ENCODE measurements at regions not wholly inside any gene's neighbourhood (a gene's known extent, or its start where the extent isn't known, plus 50 kb on each side); places are given as distances from the start of the nearest gene placed in this dataset.
"Not testable (repeated sequence)": the region's sequence is repeated elsewhere in the genome, so short reads cannot be mapped to it uniquely, and the experiment has no call there.

- DNase-seq (ENCODE audit: low spot score), result no peak
Measured at GRCh38 chr18:41131050-41131449, 824.0 kb upstream of the PIK3C3 start.

- no peak for DNase-seq (ENCODE audit: low spot score)
Measured at GRCh38 chr18:41128545-41128944, 826.5 kb upstream of the PIK3C3 start.

GRCh38 chr18:41128126-41128525 is 826.9 kb upstream of the PIK3C3 start:
- no peak for DNase-seq (ENCODE audit: low spot score)

GRCh38 chr18:41126541-41127235 is 828.3 kb upstream of the PIK3C3 start:
- peak; percentile 4 for DNase-seq (ENCODE audit: low spot score)

- DNase-seq (ENCODE audit: low spot score), result no peak
Measured at GRCh38 chr18:41121116-41121826, 833.8 kb upstream of the PIK3C3 start.

- DNase-seq (ENCODE audit: low spot score), result no peak
Measured at GRCh38 chr18:41119031-41119430, 836.0 kb upstream of the PIK3C3 start.

GRCh38 chr18:41113885-41114482 is 841.0 kb upstream of the PIK3C3 start:
- DNase-seq (ENCODE audit: low spot score), result no peak

- no peak for DNase-seq (ENCODE audit: low spot score)
Measured at GRCh38 chr18:41099451-41099850, 855.6 kb upstream of the PIK3C3 start.

GRCh38 chr18:41096504-41096903 is 858.5 kb upstream of the PIK3C3 start:
- no peak for DNase-seq (ENCODE audit: low spot score)

GRCh38 chr18:41077076-41077475 is 878.0 kb upstream of the PIK3C3 start:
- no peak for DNase-seq (ENCODE audit: low spot score)

- DNase-seq (ENCODE audit: low spot score), result no peak
Measured at GRCh38 chr18:41075212-41075611, 879.8 kb upstream of the PIK3C3 start.

GRCh38 chr18:41073372-41073954 is 881.6 kb upstream of the PIK3C3 start:
- no peak for DNase-seq (ENCODE audit: low spot score)

- no peak for DNase-seq (ENCODE audit: low spot score)
Measured at GRCh38 chr18:41072946-41073345, 882.1 kb upstream of the PIK3C3 start.

- no peak for DNase-seq (ENCODE audit: low spot score)
Measured at GRCh38 chr18:41071826-41072225, 883.2 kb upstream of the PIK3C3 start.

- DNase-seq (ENCODE audit: low spot score), result no peak
Measured at GRCh38 chr18:41069167-41069566, 885.9 kb upstream of the PIK3C3 start.

GRCh38 chr18:41064916-41065315 is 890.1 kb upstream of the PIK3C3 start:
- DNase-seq (ENCODE audit: low spot score), result no peak

GRCh38 chr18:41060967-41061366 is 894.1 kb upstream of the PIK3C3 start:
- DNase-seq (ENCODE audit: low spot score), result no peak

- DNase-seq (ENCODE audit: low spot score), result no peak
Measured at GRCh38 chr18:41059126-41059415, 896.0 kb upstream of the PIK3C3 start.

GRCh38 chr18:41058351-41059125 is 896.5 kb upstream of the PIK3C3 start:
- DNase-seq (ENCODE audit: low spot score), result no peak

- DNase-seq (ENCODE audit: low spot score), result no peak
Measured at GRCh38 chr18:41052625-41053024, 902.4 kb upstream of the PIK3C3 start.

- not testable (repeated sequence) for DNase-seq (ENCODE audit: low spot score)
Measured at GRCh38 chr18:41046250-41046649, 908.8 kb upstream of the PIK3C3 start.

- DNase-seq (ENCODE audit: low spot score), result no peak
Measured at GRCh38 chr18:41043876-41044275, 911.2 kb upstream of the PIK3C3 start.
